MM.1S (cell line): ENCODE measurements at regions not wholly inside any gene's neighbourhood (a gene's known extent, or its start where the extent isn't known, plus 50 kb on each side); places are given as distances from the start of the nearest gene placed in this dataset.

Experiments
- DNase-seq: peaks from one replicate; pipeline ENCODE4 v3.0.0-alpha.2; 2015
- H2AFZ ChIP-seq: fragments of 300-600 bp; sonication (generic); 2 replicates; pipeline ENCODE4 v1.6.0; 2016; ENCODE audit warnings: antibody characterized with exemption, low read length
- H3F3A ChIP-seq: fragments of 300-600 bp; sonication (generic); 2 replicates; pipeline ENCODE4 v1.6.1; 2016; ENCODE audit warnings: mild to moderate bottlenecking, antibody characterized with exemption, low read length, moderate library complexity, mixed read lengths; ENCODE audit not compliant: insufficient read depth
- H3K27ac ChIP-seq: fragments of 300-600 bp; sonication (generic); 2 replicates; pipeline ENCODE4 v1.5.1; 2016; ENCODE audit warnings: mild to moderate bottlenecking, low read length
- H3K27me3 ChIP-seq: fragments of 300-600 bp; sonication (generic); replicated peaks from 2 replicates; pipeline ENCODE4 v1.6.0; 2016; ENCODE audit warnings: low read length; ENCODE audit not compliant: insufficient read depth
- H3K36me3 ChIP-seq: fragments of 300-600 bp; sonication (generic); replicated peaks from 2 replicates; pipeline ENCODE4 v1.6.1; 2016; ENCODE audit warnings: mild to moderate bottlenecking, low read length, mixed read lengths; ENCODE audit not compliant: insufficient read depth
- H3K4me1 ChIP-seq: fragments of 300-600 bp; sonication (generic); 2 replicates; pipeline ENCODE4 v1.6.1; 2016; ENCODE audit warnings: low read length, mixed read lengths
- H3K4me2 ChIP-seq: fragments of 300-600 bp; sonication (generic); 2 replicates; pipeline ENCODE4 v1.6.0; 2016; ENCODE audit warnings: low read depth, low read length
- H3K4me3 ChIP-seq: fragments of 300-600 bp; sonication (generic); 2 replicates; pipeline ENCODE4 v1.5.1; 2016; ENCODE audit warnings: low read length, mixed read lengths
- H3K79me2 ChIP-seq: fragments of 300-600 bp; sonication (generic); 2 replicates; pipeline ENCODE4 v1.6.1; 2016; ENCODE audit warnings: mixed run types, low read length, mixed read lengths
- H3K9ac ChIP-seq: fragments of 300-600 bp; sonication (generic); 2 replicates; pipeline ENCODE4 v1.6.1; 2016; ENCODE audit warnings: low read length, mixed read lengths
- H3K9me2 ChIP-seq: fragments of 300-600 bp; sonication (generic); replicated peaks from 2 replicates; pipeline ENCODE4 v1.6.1; 2016; ENCODE audit warnings: mild to moderate bottlenecking, low read length, mixed read lengths; ENCODE audit not compliant: insufficient read depth
- H3K9me3 ChIP-seq: fragments of 300-600 bp; sonication (generic); replicated peaks from 2 replicates; pipeline ENCODE4 v1.6.1; 2016; ENCODE audit warnings: mild to moderate bottlenecking, low read length, mixed read lengths; ENCODE audit not compliant: insufficient read depth
- H4K20me1 ChIP-seq: fragments of 300-600 bp; sonication (generic); 2 replicates; pipeline ENCODE4 v1.6.1; 2016; ENCODE audit warnings: mild to moderate bottlenecking, low read length, moderate library complexity, mixed read lengths; ENCODE audit not compliant: insufficient read depth
- EZH2 ChIP-seq: fragments of 300-600 bp; sonication (generic); optimal IDR thresholded peaks from 2 replicates; pipeline ENCODE3; 2017; ENCODE audit warnings: low read depth, mild to moderate bottlenecking, antibody characterized with exemption, low read length, mixed read lengths
- EZH2phosphoT487 ChIP-seq: fragments of 300-600 bp; sonication (generic); IDR thresholded peaks from 2 replicates; pipeline ENCODE4 v1.6.1; 2018; ENCODE audit warnings: antibody characterized with exemption, low read length
- TF ChIP-seq, protein P1 (sequence below): fragments of 300-600 bp; sonication (generic); IDR thresholded peaks from 2 replicates; pipeline ENCODE4 v1.5.1; 2016; ENCODE audit warnings: antibody characterized with exemption, low read length, mixed read lengths

DNA sequence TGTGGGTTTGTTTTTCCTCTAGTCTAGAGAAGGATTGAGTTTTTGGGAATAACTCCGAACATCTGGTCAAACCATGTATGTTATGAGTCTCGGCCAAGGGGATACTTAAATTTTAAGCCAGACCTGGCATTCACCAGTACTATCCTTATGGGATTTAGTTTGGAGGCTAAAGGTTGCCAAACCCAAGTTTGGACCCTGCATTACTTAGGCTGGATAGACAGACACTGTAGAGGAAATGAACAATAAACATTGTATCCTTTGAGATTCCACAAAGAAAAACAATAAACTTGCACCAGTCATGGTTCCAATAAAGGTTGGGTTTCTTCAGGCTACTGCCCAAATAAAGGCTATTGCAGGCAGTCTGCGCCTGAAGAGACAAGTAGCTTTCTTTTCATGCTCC is 296.7 kb upstream of the MEF2C start:
- DNase-seq = no peak
- TF ChIP-seq, protein P1, sequence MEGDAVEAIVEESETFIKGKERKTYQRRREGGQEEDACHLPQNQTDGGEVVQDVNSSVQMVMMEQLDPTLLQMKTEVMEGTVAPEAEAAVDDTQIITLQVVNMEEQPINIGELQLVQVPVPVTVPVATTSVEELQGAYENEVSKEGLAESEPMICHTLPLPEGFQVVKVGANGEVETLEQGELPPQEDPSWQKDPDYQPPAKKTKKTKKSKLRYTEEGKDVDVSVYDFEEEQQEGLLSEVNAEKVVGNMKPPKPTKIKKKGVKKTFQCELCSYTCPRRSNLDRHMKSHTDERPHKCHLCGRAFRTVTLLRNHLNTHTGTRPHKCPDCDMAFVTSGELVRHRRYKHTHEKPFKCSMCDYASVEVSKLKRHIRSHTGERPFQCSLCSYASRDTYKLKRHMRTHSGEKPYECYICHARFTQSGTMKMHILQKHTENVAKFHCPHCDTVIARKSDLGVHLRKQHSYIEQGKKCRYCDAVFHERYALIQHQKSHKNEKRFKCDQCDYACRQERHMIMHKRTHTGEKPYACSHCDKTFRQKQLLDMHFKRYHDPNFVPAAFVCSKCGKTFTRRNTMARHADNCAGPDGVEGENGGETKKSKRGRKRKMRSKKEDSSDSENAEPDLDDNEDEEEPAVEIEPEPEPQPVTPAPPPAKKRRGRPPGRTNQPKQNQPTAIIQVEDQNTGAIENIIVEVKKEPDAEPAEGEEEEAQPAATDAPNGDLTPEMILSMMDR = no peak
- TF ChIP-seq EZH2phosphoT487 (no peak), EZH2 (no peak)

DNA sequence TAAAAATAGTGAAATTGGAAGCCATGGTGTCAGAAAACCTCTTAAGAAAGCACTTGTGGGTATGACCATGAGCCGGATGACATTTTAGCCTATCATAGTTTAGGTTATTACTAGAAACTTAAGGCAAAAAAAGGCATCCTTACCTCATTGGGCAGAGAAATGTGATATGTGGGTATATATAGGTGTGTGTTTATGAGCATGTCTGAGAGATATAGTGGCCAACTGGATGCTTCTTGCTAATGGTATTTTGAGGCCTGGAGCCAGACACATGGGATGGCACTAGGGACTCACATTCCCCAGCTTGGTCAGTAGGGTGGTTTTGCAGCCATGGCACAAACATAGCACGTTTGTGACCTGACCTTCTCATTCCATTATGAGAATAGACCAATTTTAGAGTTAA is 295.6 kb upstream of the MEF2C start:
- Histone ChIP-seq H3K4me1 (no peaks in the 10 kb centered on the region; the same call in 1 of the 2 replicates), H3K27me3 (no peaks in the 10 kb centered on the region), H3K36me3 (no peaks in the 10 kb centered on the region), H3K9me3 (no peaks in the 10 kb centered on the region), H3K9ac (no peak overlapping the region), H4K20me1 (no peaks in the 10 kb centered on the region), H3K27ac (no peak overlapping the region), H3K4me3 (no peak overlapping the region), H3K79me2 (no peaks in the 10 kb centered on the region), H2AFZ (no peak overlapping the region), H3K9me2 (no peaks in the 10 kb centered on the region), H3F3A (no peaks in the 10 kb centered on the region), H3K4me2 (no peak overlapping the region)
- TF ChIP-seq, protein P1 = no peak
- no peak for DNase-seq

More for the DNA sequence above, 296.7 kb upstream of the MEF2C start:
- Histone ChIP-seq H3F3A (no peaks in the 10 kb centered on the region), H3K4me3 (no peak overlapping the region), H3K9me2 (no peaks in the 10 kb centered on the region), H3K4me2 (no peak overlapping the region), H3K36me3 (no peaks in the 10 kb centered on the region), H3K4me1 (no peaks in the 10 kb centered on the region; the same call in 1 of the 2 replicates), H3K9me3 (no peaks in the 10 kb centered on the region), H3K79me2 (no peaks in the 10 kb centered on the region), H3K27ac (no peak overlapping the region), H4K20me1 (no peaks in the 10 kb centered on the region), H3K9ac (no peak overlapping the region), H2AFZ (no peak overlapping the region), H3K27me3 (no peaks in the 10 kb centered on the region)

DNA sequence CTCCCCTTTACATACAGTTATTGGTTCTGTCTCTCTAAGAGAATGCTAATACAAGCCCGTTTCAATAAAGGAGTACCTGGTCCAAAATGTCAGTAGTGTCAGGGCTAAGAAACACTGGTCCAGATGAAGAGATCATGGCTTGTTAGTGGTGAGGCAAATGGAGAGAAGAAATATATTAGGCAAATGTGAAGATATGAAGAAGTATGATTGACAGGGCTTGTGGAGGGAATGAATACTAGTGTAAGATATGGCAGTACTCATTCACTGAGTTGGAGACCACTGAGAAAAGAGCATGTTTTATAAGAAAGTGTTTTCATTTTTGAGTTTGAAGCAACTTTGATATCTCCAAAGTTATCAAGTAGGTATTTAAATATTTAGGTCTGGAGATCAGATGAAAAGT is 290.5 kb upstream of the MEF2C start:
- no peak overlapping the region for H3K27ac ChIP-seq
- TF ChIP-seq EZH2 (no peak), EZH2phosphoT487 (no peak)
- TF ChIP-seq, protein P1 = no peak
- H3K4me3 ChIP-seq = no peak overlapping the region
- DNase-seq = no peak
- no peaks in the 10 kb centered on the region for H3K27me3 ChIP-seq
- no peak overlapping the region for H2AFZ ChIP-seq
- H3K4me2 ChIP-seq = no peak overlapping the region
- H3K9ac ChIP-seq = no peak overlapping the region
- no peaks in the 10 kb centered on the region for H3F3A ChIP-seq
- no peaks in the 10 kb centered on the region for H3K36me3 ChIP-seq
- H4K20me1 ChIP-seq = no peaks in the 10 kb centered on the region
- no peaks in the 10 kb centered on the region for H3K4me1 ChIP-seq
- no peaks in the 10 kb centered on the region for H3K9me2 ChIP-seq
- no peaks in the 10 kb centered on the region for H3K9me3 ChIP-seq
- H3K79me2 ChIP-seq = no peaks in the 10 kb centered on the region
